Stimulated activated CD4-positive, alpha-beta T cell treated with anti-CD3 and anti-CD28 coated beads, Interleukin-15, amount 100 ng/mL, for 1 hour (primary cell): ENCODE measurements at regions not wholly inside any gene's neighbourhood (a gene's known extent, or its start where the extent isn't known, plus 50 kb on each side); places are given as distances from the start of the nearest gene placed in this dataset.

ENCODE experiments used
- DNase-seq, 2 donors: peaks; one replicate each; pipeline ENCODE4 v3.0.0-alpha.2; 2020; ENCODE audit warnings: low read depth in 1 of 2, low spot score in 1 of 2

DNA sequence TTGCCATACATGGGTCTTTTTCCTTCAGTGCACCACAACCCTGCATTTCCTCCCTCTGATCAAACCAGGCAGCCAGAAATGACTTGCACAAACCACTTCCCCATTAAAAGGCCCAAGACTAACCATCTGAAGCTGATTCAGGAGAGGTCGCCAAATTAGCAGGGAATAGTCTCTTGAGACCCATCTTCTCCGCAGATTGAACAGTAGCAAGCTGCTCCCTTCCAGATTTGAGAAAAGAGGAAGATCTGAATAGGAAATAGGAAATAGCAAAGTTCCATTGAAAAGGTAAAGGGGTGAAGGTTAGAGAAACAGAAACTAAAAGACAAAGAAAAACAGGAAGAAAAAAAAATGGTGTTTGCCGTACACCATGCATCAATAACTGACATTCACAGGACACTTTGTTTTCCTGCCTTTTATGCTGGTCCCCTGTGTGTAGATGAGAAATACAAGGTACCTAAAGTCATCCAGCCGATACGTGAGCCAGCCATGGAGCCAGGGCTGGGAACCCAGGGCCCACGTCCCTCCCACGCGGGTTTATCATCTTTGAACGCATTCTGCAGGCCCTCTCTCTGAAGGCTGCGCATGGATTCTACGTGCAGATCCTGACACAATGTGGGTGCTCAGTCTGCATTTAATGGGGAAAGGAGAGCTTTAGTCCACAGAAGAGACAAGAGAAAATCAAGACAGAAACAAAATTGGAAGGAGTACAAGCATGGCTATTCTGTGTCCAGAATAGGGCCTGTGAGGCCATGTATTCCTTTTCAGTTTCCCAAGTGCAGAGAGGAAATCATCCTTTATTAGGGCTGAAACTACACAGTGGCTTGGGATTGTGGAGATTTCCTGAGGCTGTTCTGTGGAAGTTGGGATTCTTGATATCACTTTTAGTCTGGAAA lies 268.4 kb upstream of the NPVF start:
- DNase-seq: no peak

DNA sequence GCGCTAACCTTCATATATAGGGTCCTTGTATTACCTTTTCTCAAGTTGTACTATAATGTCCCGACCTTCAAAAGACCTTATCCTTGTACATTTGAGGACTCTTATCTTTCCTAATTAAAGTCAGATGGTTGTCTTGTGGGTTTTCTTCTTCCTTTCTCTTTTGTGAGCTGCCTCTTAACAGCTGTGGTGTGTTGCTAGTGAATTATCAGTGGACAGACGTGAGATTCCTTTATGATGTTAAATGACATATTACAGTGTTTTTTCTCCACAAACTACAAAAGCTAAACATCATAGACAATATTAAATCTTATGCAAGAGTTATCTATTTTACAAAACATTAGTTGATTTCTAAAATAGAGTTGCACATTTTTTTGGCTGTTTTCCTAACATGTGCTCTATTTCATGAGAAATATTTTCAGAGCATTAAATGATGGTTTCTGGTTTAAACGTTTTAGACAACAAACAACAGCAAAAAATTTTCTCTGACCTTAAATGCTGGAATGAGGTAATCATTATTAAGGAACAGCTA lies 272.2 kb upstream of the NPVF start:
- no peak for DNase-seq

DNA sequence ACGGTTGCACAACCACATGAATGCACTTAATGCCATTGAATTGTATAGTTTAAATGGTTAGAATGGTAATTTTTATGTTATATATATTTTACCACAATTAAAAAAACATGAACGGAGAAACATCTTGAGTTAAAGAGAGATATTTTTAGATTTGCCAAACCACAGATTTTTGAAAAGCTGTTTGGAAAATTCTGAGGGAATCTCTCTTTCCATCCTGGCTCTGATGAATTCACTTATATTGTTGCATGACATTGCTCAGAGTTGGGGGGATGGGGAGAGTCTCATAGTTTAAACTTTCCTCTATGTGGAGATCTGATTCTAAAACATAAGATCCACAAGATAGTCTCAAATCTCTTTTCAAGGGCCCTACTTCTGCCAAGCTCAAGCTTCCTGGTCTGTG lies 275.0 kb upstream of the NPVF start:
- no peak for DNase-seq

DNA sequence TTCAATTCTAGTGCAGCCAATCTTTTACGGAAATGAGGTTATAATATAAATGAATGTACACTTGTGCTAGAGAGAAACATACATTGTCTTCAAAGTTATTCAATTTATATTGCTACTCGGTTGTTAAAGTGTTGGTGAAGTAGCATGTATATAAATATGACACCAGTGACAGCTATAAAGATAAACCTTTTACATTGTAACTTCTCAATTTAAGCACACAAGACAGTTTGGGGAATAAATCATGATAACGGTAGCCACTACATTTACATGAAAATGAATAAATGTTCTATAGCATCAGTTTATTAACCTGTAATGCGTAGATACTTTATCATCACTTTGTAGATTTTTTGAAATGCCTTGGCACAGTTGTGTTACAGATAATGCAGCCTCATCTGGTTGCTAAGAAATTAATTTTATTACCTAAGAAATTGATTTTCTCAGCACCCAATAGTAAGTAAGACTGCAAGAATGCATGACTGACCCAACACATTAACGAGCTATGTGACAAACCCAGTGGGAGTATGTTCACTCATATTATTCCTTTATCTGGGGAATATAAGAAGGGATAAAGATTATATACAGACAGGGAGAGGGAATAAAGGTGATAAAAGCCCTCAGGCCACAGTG lies 283.9 kb upstream of the NPVF start:
- no peak for DNase-seq

DNA sequence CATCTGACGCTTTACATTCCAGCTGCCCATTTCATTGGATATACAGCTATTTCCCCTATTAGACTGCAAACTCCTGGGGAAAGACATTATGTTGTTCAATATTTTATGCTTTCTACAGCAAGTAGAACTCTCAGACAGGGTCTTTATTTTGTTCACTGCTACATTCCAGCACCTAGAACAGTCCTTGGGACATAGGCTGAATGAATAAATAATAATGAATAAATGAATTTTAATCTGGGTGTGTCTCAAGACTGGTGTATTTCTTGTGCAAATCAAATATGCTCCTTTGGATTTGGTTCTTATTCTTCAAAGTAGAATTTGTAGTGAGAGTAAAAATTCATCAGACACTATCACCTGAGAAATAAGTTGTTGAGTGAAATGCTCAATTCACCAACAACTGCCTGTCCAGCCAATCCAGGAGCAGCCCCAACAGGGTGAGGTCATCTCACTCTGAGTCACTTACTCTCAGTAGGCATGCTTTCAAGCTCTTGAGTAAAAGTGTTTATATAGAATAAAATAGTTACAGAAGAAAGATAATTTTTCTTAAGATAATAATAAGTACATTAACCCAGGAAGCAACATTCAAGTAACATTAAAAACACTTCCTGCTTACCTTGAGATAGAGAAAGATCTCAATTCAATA lies 287.5 kb upstream of the NPVF start:
- DNase-seq: no peak

DNA sequence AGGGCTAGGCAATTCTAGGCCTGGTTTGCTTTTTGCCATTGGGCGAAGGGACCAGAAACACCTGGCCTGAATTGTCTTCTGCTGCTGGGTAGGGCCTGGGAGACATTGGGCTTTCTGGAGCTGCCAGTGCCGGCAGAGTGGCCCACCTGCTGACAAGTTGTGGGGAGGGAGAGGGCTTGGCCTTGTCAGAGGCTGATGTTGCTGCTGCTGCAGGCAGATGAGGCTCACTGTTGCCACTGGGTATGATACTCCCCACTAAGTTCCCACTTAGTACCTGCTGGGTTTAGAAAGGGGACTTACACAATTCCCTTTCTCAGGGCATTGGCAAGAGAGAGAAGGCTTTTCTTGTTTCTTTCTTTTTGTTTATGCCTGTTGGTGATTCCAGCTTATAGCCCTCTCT lies 289.6 kb upstream of the NPVF start:
- DNase-seq: no peak

DNA sequence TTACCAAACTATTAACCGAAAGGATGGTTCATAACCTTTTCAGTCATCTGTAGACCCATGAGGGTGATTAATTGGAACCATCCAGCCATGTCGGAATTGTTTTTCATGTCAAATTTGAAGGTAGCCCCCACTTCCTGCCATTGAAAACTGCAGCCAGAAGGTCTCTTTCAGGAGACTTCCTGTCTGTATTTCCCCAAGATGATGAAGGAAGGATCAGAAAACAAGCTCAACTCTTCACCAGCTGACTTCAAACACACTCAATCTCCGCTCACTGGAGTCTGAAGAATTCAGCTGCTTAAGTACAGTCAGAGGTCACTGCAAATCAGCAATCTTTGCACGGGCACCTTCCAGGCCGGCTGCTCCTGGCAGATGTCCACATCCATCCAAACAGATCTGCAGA lies 291.7 kb upstream of the NPVF start:
- DNase-seq: no peak

- no peak for DNase-seq
Observed at GRCh38 chr7:25520516-25520915, 292.2 kb upstream of the NPVF start.

GRCh38 chr7:25521236-25521635 lies 292.9 kb upstream of the NPVF start:
- DNase-seq: no peak

DNA sequence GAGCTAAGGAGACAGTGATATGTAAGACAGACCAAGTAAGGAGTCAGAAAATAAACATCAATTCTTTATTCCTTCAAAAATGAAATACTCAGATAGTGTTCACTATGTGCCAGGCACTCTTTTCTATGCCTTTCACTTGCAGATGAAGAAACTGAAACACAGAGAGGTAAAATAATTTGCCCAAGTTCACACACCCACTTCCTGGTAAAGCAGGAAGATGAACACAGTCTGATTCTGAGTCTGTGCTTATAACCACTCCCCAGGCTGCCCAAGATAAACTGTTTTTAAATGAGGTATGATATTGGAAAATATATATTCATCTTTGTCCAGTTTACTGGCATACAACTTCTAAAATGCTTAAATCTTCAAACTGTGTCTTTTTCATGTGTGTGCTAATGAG lies 294.4 kb upstream of the NPVF start:
- DNase-seq: no peak

GRCh38 chr7:25527665-25528170 lies 299.4 kb upstream of the NPVF start:
- no peak for DNase-seq

DNA sequence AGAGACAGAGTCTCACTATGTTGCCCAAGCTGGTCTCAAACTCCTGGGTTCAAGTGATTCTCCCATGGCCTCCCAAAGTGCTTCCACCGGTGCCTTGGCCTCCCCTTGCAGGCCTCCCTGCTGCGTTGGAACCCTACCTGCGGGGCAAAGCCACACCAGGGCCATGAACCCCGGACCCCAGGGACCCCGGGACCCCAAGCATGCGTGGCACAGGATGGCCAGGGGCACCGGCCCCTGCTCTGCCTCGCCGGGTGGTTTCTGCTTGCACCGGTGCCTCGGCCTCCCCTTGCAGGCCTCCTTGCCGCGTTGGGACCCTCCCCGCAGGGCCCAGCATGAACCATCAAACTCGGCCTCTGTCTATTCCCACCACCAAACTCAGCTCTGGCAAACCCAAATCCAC lies 301.0 kb upstream of the NPVF start:
- no peak for DNase-seq

DNA sequence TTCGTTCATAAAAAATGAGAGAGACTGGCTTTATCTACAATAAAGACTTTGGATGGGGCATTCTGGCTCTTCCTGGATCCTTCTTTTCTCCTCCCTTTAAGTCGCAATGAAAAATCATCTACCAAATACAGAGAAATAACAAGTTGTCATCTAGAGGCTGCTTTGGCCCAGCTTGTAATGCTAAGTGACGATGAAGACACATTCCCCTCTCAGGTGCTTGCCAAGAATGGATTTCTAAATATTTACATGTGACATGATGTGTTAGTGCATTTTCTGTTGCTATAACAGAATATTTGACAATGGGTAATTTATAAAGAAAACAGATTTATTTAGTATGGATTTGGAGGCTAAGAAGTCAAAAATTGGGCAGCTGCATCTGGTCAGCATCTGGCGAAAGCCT lies 308.6 kb upstream of the NPVF start:
- no peak for DNase-seq

- DNase-seq: no peak
Observed at GRCh38 chr7:25537662-25538375, 309.5 kb upstream of the NPVF start.

- no peak for DNase-seq
Observed at GRCh38 chr7:25541094-25541821, 313.0 kb upstream of the NPVF start.

DNA sequence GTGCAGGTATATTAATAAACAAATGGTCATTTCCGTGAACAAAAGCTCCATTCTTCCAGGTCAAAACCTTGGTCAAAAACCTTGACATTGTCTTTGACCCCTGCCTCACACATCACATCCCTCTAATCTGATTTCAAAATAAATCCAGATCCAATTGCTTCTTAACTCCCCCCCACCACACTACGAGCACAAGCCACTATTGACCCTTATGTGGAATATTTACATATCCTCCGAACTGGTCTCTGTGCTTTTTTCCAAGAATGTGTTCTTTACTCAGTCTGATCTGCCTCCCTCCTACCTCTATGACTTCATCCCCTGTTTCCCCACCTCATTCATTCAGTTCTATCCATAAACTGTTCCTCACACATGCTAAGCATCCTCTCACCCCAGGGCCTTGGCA lies 313.6 kb upstream of the NPVF start:
- no peak for DNase-seq

DNA sequence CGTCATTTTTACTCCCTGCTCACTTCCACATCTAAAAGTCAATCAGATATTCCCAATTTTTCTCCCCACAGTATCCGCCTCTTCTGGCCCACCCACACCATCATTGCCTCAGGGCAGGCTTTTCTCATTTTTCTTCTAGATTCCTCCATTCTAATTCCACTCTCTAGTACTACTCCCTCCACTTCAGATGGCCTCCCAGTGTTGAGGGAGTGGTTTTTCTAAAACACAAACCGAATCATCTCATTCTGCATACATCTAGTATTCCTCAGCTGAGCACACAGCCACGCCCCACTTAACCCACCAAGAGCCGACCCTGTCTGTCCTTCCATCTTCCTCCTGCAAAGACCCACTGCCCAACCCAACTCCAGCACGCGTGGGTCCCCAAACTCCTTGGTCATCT lies 314.9 kb upstream of the NPVF start:
- DNase-seq: no peak

- DNase-seq: no peak
Observed at GRCh38 chr7:25543798-25544197, 315.5 kb upstream of the NPVF start.

DNA sequence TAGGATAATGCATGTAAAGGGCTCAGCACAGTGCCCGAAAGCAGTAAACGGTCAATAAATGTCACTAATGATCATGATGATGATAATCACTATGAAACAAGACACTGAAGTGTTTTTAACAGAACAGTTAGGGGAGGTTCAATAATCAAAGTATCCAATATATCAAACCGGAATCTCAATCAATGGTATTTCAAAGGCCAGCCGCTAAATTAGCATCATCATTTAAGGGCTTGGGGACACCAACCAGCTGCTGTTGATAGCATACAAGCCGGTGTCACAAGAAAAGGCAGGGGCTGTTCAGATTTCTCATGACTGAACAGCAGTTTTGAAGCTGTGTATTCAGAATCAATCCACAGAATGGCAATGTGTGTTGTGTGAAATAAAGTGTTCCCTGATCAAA lies 316.0 kb upstream of the NPVF start:
- DNase-seq: no peak

- DNase-seq: no peak
Observed at GRCh38 chr7:25545124-25546008, 317.1 kb upstream of the NPVF start.
